ENCODE measurements at regions not wholly inside any gene's neighbourhood (a gene's known extent, or its start where the extent isn't known, plus 50 kb on each side); places are given as distances from the start of the nearest gene placed in this dataset.
A peak's percentile ranks its signal among the peaks of the same experiment; 100 is the strongest.

- DNase-seq (ENCODE audit: low read depth) = no peak
Measured at GRCh38 chr4:41359836-41360213, 103.1 kb downstream of the UCHL1 start.

GRCh38 chr4:41360214-41360920 lies 103.6 kb downstream of the UCHL1 start:
- peak; percentile 63 for DNase-seq (ENCODE audit: low read depth)

- DNase-seq (ENCODE audit: low read depth) = peak; percentile 55
Measured at GRCh38 chr4:41360921-41361793, 104.4 kb downstream of the UCHL1 start.

GRCh38 chr4:41361794-41362526 lies 105.2 kb downstream of the UCHL1 start:
- peak; percentile 30 for DNase-seq (ENCODE audit: low read depth)

- DNase-seq (ENCODE audit: low read depth) = no peak
Measured at GRCh38 chr4:41362621-41363383, 106.1 kb downstream of the UCHL1 start.

GRCh38 chr4:41363384-41363981 lies 106.8 kb downstream of the UCHL1 start:
- DNase-seq (ENCODE audit: low read depth) = peak; percentile 84

GRCh38 chr4:41364876-41365275 lies 108.1 kb downstream of the UCHL1 start:
- peak; percentile 66 for DNase-seq (ENCODE audit: low read depth)

GRCh38 chr4:41365681-41366080 lies 109.0 kb downstream of the UCHL1 start:
- no peak for DNase-seq (ENCODE audit: low read depth)

- no peak for DNase-seq (ENCODE audit: low read depth)
Measured at GRCh38 chr4:41366911-41367517, 110.3 kb downstream of the UCHL1 start.

GRCh38 chr4:41369680-41370079 lies 113.0 kb downstream of the UCHL1 start:
- DNase-seq (ENCODE audit: low read depth) = peak; percentile 21

- no peak for DNase-seq (ENCODE audit: low read depth)
Measured at GRCh38 chr4:41373221-41373620, 116.5 kb downstream of the UCHL1 start.

GRCh38 chr4:41374490-41374889 lies 117.8 kb downstream of the UCHL1 start:
- no peak for DNase-seq (ENCODE audit: low read depth)

- no peak for DNase-seq (ENCODE audit: low read depth)
Measured at GRCh38 chr4:41375561-41375960, 118.8 kb downstream of the UCHL1 start.

GRCh38 chr4:41377196-41377595 lies 120.5 kb downstream of the UCHL1 start:
- DNase-seq (ENCODE audit: low read depth) = no peak

GRCh38 chr4:41379230-41379629 lies 122.5 kb downstream of the UCHL1 start:
- DNase-seq (ENCODE audit: low read depth) = no peak

GRCh38 chr4:41380511-41381157 lies 123.9 kb downstream of the UCHL1 start:
- peak; percentile 40 for DNase-seq (ENCODE audit: low read depth)

GRCh38 chr4:41381384-41381783 lies 124.7 kb downstream of the UCHL1 start:
- no peak for DNase-seq (ENCODE audit: low read depth)

GRCh38 chr4:41384992-41385391 lies 128.3 kb downstream of the UCHL1 start:
- DNase-seq (ENCODE audit: low read depth) = no peak

GRCh38 chr4:41385481-41385880 lies 128.8 kb downstream of the UCHL1 start:
- DNase-seq (ENCODE audit: low read depth) = no peak

- no peak for DNase-seq (ENCODE audit: low read depth)
Measured at GRCh38 chr4:41388080-41388479, 131.4 kb downstream of the UCHL1 start.

GRCh38 chr4:41389356-41389755 lies 132.6 kb downstream of the UCHL1 start:
- no peak for DNase-seq (ENCODE audit: low read depth)

All from iris pigment epithelial cell (primary cell).